LNCAP (cell line): ENCODE measurements at regions not wholly inside any gene's neighbourhood (a gene's known extent, or its start where the extent isn't known, plus 50 kb on each side); places are given as distances from the start of the nearest gene placed in this dataset.

Source experiments
- CTCF ChIP-seq: fragments of 450-650 bp; IDR thresholded peaks from 2 replicates; pipeline ENCODE4 v1.5.1; 2017; ENCODE audit warnings: mild to moderate bottlenecking

DNA sequence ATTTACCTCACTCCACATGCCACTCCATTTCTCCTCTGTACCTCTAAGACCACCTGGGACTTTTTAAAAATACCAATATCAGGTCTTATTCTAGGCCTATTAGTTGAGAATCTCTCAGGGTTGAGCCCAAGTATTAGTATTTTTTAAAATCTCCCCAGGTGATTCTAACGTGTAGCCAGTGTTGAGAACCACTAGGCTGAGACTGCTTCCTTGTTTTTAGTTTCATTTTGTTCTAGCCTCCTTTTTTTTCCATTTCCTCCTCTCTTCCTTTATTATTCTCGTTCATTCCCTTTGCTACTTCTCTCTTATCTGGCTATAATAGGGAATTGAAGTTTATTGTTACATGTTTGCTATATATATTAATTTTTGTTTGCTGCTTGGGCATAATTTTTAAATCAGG is 217.8 kb upstream of the CD96 start:
- no peak for TF ChIP-seq CTCF

GRCh38 chr3:111324645-111325044 is 217.4 kb upstream of the CD96 start:
- no peak for TF ChIP-seq CTCF

DNA sequence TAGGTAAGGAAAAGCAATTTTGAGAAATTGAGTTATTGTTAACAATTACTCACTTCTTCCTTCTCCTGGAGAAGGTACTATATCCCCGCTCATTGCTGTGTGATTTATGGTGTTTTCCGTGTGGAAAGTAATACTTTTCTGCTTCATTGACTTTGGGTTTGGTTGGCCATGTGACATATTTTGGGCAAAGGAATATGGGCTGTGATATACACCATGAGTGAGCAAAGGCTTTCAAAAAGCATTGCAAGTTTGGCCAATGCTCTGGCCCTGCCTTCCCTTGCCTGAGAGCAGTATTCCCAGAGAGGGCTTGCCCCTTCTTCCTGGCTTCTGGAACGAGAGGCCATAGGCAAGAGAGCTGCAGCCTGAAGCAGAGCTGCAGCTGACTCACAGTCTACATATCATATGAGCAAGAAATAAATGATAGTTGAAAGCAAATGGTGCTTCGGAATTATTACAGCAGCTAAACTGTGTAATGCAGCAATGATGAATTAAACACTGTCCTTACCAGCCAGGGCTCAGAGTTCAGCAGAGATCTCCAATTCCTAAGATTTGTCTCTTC is 216.8 kb upstream of the CD96 start:
- TF ChIP-seq CTCF: no peak

- TF ChIP-seq CTCF: no peak
These were observed 215.6 kb upstream of the CD96 start for GRCh38 chr3:111326144-111326995.

GRCh38 chr3:111331306-111331705 is 210.7 kb upstream of the CD96 start:
- no peak for TF ChIP-seq CTCF

DNA sequence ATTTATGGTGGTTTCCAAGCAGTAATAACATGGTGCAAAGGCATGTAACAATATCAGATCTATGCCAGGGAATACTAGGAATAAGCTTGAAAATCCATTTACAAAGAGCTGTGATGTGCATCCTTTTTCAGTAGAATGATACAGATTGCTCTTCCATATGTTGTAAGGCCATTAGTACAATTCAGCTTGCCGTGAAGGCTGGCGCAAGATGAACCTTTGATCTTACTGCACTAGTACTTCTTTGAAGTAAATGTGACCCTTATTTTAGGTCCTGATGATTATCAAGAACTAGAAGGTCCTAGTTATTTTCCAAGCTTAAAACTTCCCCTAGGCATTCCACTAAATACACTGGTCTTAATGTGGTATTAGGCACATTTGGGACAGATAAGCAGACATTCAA is 210.1 kb upstream of the CD96 start:
- TF ChIP-seq CTCF: no peak

- no peak for TF ChIP-seq CTCF
These were observed 209.4 kb upstream of the CD96 start for GRCh38 chr3:111332488-111333080.
